Peyer's patch (tissue), 4 donors: ENCODE measurements at regions not wholly inside any gene's neighbourhood (a gene's known extent, or its start where the extent isn't known, plus 50 kb on each side); places are given as distances from the start of the nearest gene placed in this dataset.

Experiments
- DNase-seq, 3 donors: peaks; one replicate each; pipeline ENCODE4 v3.0.0-alpha.2; 2017 to 2019
- H3K27ac ChIP-seq, 4 donors: fragments of 200-600 bp; sonication (generic); one replicate each; pipeline ENCODE4 v1.5.1; 2016 to 2019
- H3K27me3 ChIP-seq, 2 donors: fragments of 200-600 bp; sonication (generic); one replicate each; pipeline ENCODE4 v1.5.1; 2019
- H3K36me3 ChIP-seq, 3 donors: fragments of 200-600 bp; sonication (generic); one replicate each; pipeline ENCODE4 v1.5.1; 2016 to 2019
- H3K4me1 ChIP-seq, 4 donors: fragments of 200-600 bp; sonication (generic); one replicate each; pipeline ENCODE4 v1.5.1; 2016 to 2019
- H3K4me3 ChIP-seq, 4 donors: fragments of 200-600 bp; sonication (generic); 1 replicate in 3 of 4; 2 replicates in 1 of 4; pipeline ENCODE4 v1.5.1; 2016 to 2019; ENCODE audit warnings: mild to moderate bottlenecking in 1 of 4
- H3K9me3 ChIP-seq, 4 donors: fragments of 200-600 bp; sonication (generic); one replicate each; pipeline ENCODE4 v1.5.1; 2016 to 2019; ENCODE audit warnings: mild to moderate bottlenecking in 1 of 4
- CTCF ChIP-seq, 6 experiments: fragments of 450-650 bp in 4 of 6; fragments of 200-600 bp in 2 of 6; sonication (generic) in 1 of 6; IDR thresholded peaks; one replicate each; pipeline ENCODE4 v1.5.1; 2017 to 2019; ENCODE audit warnings: antibody characterized with exemption in 6 of 6, mild to moderate bottlenecking in 3 of 6, moderate library complexity in 1 of 6
- POLR2A ChIP-seq, 2 donors: fragments of 450-650 bp; IDR thresholded peaks; one replicate each; pipeline ENCODE4 v1.5.1; 2017; ENCODE audit warnings: antibody characterized with exemption in 2 of 2, mild to moderate bottlenecking in 2 of 2, moderate library complexity in 2 of 2

- H3K9me3 ChIP-seq = no peaks in the 10 kb centered on the region
- no peak overlapping the region for H3K27ac ChIP-seq
- no peaks in the 10 kb centered on the region for H3K36me3 ChIP-seq
- H3K4me3 ChIP-seq = no peak overlapping the region
- H3K4me1 ChIP-seq = no peaks in the 10 kb centered on the region
- H3K27me3 ChIP-seq = no peaks in the 10 kb centered on the region
- DNase-seq = no peak
- no peak for TF ChIP-seq CTCF (IDR thresholded peaks at IDR 0.05)
- TF ChIP-seq POLR2A (IDR thresholded peaks at IDR 0.05) = no peak
These were observed 344.9 kb downstream of the SMOC2 start for GRCh38 chr6:168785720-168786511.

GRCh38 chr6:168784426-168784825 is 343.4 kb downstream of the SMOC2 start:
- TF ChIP-seq POLR2A (IDR thresholded peaks at IDR 0.05) (no peak), CTCF (IDR thresholded peaks at IDR 0.05) (no peak)
- H3K4me3 ChIP-seq = no peak overlapping the region
- no peaks in the 10 kb centered on the region for H3K27me3 ChIP-seq
- no peak overlapping the region for H3K27ac ChIP-seq
- H3K4me1 ChIP-seq = no peaks in the 10 kb centered on the region
- no peaks in the 10 kb centered on the region for H3K36me3 ChIP-seq
- DNase-seq = no peak
- H3K9me3 ChIP-seq = no peaks in the 10 kb centered on the region

GRCh38 chr6:168783720-168784119 is 342.7 kb downstream of the SMOC2 start:
- DNase-seq = no peak
- Histone ChIP-seq H3K9me3 (no peaks in the 10 kb centered on the region), H3K4me1 (no peaks in the 10 kb centered on the region), H3K27ac (no peak overlapping the region), H3K36me3 (no peaks in the 10 kb centered on the region), H3K4me3 (no peak overlapping the region), H3K27me3 (no peaks in the 10 kb centered on the region)
- TF ChIP-seq POLR2A (IDR thresholded peaks at IDR 0.05) (no peak), CTCF (IDR thresholded peaks at IDR 0.05) (no peak)

- TF ChIP-seq POLR2A (IDR thresholded peaks at IDR 0.05) (no peak), CTCF (IDR thresholded peaks at IDR 0.05) (no peak)
- H3K9me3 ChIP-seq = no peaks in the 10 kb centered on the region
- H3K27ac ChIP-seq = no peak overlapping the region
- no peak overlapping the region for H3K4me3 ChIP-seq
- H3K36me3 ChIP-seq = no peaks in the 10 kb centered on the region
- no peaks in the 10 kb centered on the region for H3K27me3 ChIP-seq
- no peak for DNase-seq
- no peaks in the 10 kb centered on the region for H3K4me1 ChIP-seq
These were observed 341.3 kb downstream of the SMOC2 start for GRCh38 chr6:168782187-168782751.

- Histone ChIP-seq H3K27ac (no peak overlapping the region), H3K9me3 (no peaks in the 10 kb centered on the region), H3K4me1 (no peaks in the 10 kb centered on the region), H3K27me3 (no peaks in the 10 kb centered on the region), H3K4me3 (no peak overlapping the region), H3K36me3 (no peaks in the 10 kb centered on the region)
- DNase-seq = no peak
- TF ChIP-seq POLR2A (IDR thresholded peaks at IDR 0.05) (no peak), CTCF (IDR thresholded peaks at IDR 0.05) (no peak)
These were observed 337.2 kb downstream of the SMOC2 start for GRCh38 chr6:168778201-168778600.
